Mesendoderm (in vitro differentiated cells): ENCODE measurements at regions not wholly inside any gene's neighbourhood (a gene's known extent, or its start where the extent isn't known, plus 50 kb on each side); places are given as distances from the start of the nearest gene placed in this dataset.

Source experiments
- DNase-seq: peaks from one replicate; pipeline ENCODE4 v3.0.0; 2013
- H2AK5ac ChIP-seq: 2 replicates; pipeline ENCODE4 v1.6.1; 2013; ENCODE audit warnings: low read length, inconsistent platforms
- H2BK120ac ChIP-seq: 2 replicates; pipeline ENCODE4 v1.6.1; 2013; ENCODE audit warnings: low read depth, mild to moderate bottlenecking, low read length, moderate library complexity, mixed read lengths
- H2BK15ac ChIP-seq: replicated peaks from 2 replicates; pipeline ENCODE4 v1.6.1; 2013; ENCODE audit warnings: low read depth, mild to moderate bottlenecking, moderate library complexity
- H2BK5ac ChIP-seq: 2 replicates; pipeline ENCODE4 v1.6.1; 2013; ENCODE audit warnings: low read length, inconsistent platforms
- H3K18ac ChIP-seq: 2 replicates; pipeline ENCODE4 v1.6.1; 2013; ENCODE audit warnings: mild to moderate bottlenecking, low read length, mixed read lengths
- H3K23ac ChIP-seq: one replicate; pipeline ENCODE4 v1.6.1; 2013; ENCODE audit warnings: low read length
- H3K27ac ChIP-seq: 2 replicates; pipeline ENCODE4 v1.5.1; 2013; ENCODE audit warnings: low read depth, mild to moderate bottlenecking, inconsistent platforms, low read length, moderate library complexity
- H3K27me3 ChIP-seq: 2 replicates; pipeline ENCODE4 v1.6.1; 2013; ENCODE audit warnings: low read length, control low read depth, mild to moderate bottlenecking, inconsistent platforms; ENCODE audit not compliant: insufficient read depth, poor library complexity
- H3K36me3 ChIP-seq: 2 replicates; pipeline ENCODE4 v1.6.1; 2013; ENCODE audit warnings: low read length, inconsistent platforms; ENCODE audit not compliant: control insufficient read depth, insufficient read depth
- H3K4ac ChIP-seq: one replicate; pipeline ENCODE4 v1.6.1; 2013; ENCODE audit warnings: low read depth, mild to moderate bottlenecking, low read length, moderate library complexity
- H3K4me1 ChIP-seq: 2 replicates; pipeline ENCODE4 v1.6.1; 2013; ENCODE audit warnings: low read depth, low read length, inconsistent platforms; ENCODE audit not compliant: control insufficient read depth
- H3K4me2 ChIP-seq: 2 replicates; pipeline ENCODE4 v1.6.1; 2013; ENCODE audit warnings: low read length
- H3K4me3 ChIP-seq: 2 replicates; pipeline ENCODE4 v1.5.1; 2013; ENCODE audit warnings: mild to moderate bottlenecking, low read length
- H3K56ac ChIP-seq: one replicate; pipeline ENCODE4 v1.6.1; 2013; ENCODE audit warnings: low read length
- H3K79me1 ChIP-seq: 2 replicates; pipeline ENCODE4 v1.6.1; 2013; ENCODE audit warnings: low read length, inconsistent platforms
- H3K79me2 ChIP-seq: 2 replicates; pipeline ENCODE4 v1.6.1; 2013; ENCODE audit warnings: mild to moderate bottlenecking, low read length; ENCODE audit not compliant: control insufficient read depth, insufficient read depth
- H3K9ac ChIP-seq: 2 replicates; pipeline ENCODE4 v1.6.1; 2013; ENCODE audit warnings: low read length, inconsistent platforms
- H4K5ac ChIP-seq: one replicate; pipeline ENCODE4 v1.6.1; 2013; ENCODE audit warnings: low read length
- H4K8ac ChIP-seq: one replicate; pipeline ENCODE4 v1.6.1; 2013; ENCODE audit warnings: low read depth, mild to moderate bottlenecking, control low read depth, low read length, moderate library complexity
- whole genome bisulfite sequencing: extraction: QIAGEN DNeasy Blood & Tissue Kit; methylation state at CpG from one replicate; pipeline ENCODE4 v1.1.7; 2013; ENCODE audit warnings: low lambda C conversion rate, missing lambda C conversion rate; ENCODE audit not compliant: insufficient coverage; ENCODE audit errors: extremely low coverage; 5-methylcytosine and 5-hydroxymethylcytosine counted together

GRCh38 chr1:79875187-79875586 lies 868.7 kb upstream of the ADGRL4 start:
- H2BK120ac ChIP-seq: no peak overlapping the region
- H3K9ac ChIP-seq: no peak overlapping the region
- no peak overlapping the region for H2BK15ac ChIP-seq
- H3K4me1 ChIP-seq: no peaks in the 10 kb centered on the region
- H3K27ac ChIP-seq: no peak overlapping the region
- no peaks in the 10 kb centered on the region for H3K79me2 ChIP-seq
- WGBS: no CpG with 5 or more reads among the region's 5 CpGs
- H4K5ac ChIP-seq: no peak overlapping the region
- H3K27me3 ChIP-seq: no peaks in the 10 kb centered on the region
- no peak overlapping the region for H3K56ac ChIP-seq
- no peak overlapping the region for H3K18ac ChIP-seq
- no peak overlapping the region for H2AK5ac ChIP-seq
- no peak overlapping the region for H4K8ac ChIP-seq
- H3K4me2 ChIP-seq: no peak overlapping the region
- H3K4ac ChIP-seq: no peak overlapping the region
- H2BK5ac ChIP-seq: no peak overlapping the region
- no peaks in the 10 kb centered on the region for H3K79me1 ChIP-seq
- no peak overlapping the region for H3K23ac ChIP-seq
- H3K4me3 ChIP-seq: no peak overlapping the region
- no peak for DNase-seq
- no peaks in the 10 kb centered on the region for H3K36me3 ChIP-seq

GRCh38 chr1:79874289-79874688 lies 867.8 kb upstream of the ADGRL4 start:
- H2AK5ac ChIP-seq: no peak overlapping the region
- no CpG with 5 or more reads among the region's 3 CpGs for WGBS
- H3K36me3 ChIP-seq: no peaks in the 10 kb centered on the region
- H2BK5ac ChIP-seq: no peak overlapping the region
- no peak overlapping the region for H3K27ac ChIP-seq
- DNase-seq: peak; percentile 15
- H3K23ac ChIP-seq: no peak overlapping the region
- no peaks in the 10 kb centered on the region for H3K4me1 ChIP-seq
- H3K18ac ChIP-seq: no peak overlapping the region
- no peak overlapping the region for H2BK120ac ChIP-seq
- H3K79me2 ChIP-seq: no peaks in the 10 kb centered on the region
- no peak overlapping the region for H2BK15ac ChIP-seq
- no peak overlapping the region for H4K5ac ChIP-seq
- no peak overlapping the region for H3K4me3 ChIP-seq
- no peak overlapping the region for H3K56ac ChIP-seq
- no peaks in the 10 kb centered on the region for H3K27me3 ChIP-seq
- H3K4ac ChIP-seq: no peak overlapping the region
- no peak overlapping the region for H3K4me2 ChIP-seq
- H3K79me1 ChIP-seq: no peaks in the 10 kb centered on the region
- no peak overlapping the region for H4K8ac ChIP-seq
- H3K9ac ChIP-seq: no peak overlapping the region

GRCh38 chr1:79859212-79859948 lies 852.9 kb upstream of the ADGRL4 start:
- Histone ChIP-seq H4K5ac (no peak overlapping the region), H3K4me1 (no peaks in the 10 kb centered on the region), H3K56ac (no peak overlapping the region), H3K9ac (no peak overlapping the region), H3K4ac (no peak overlapping the region), H2BK5ac (peak overlapping the region; percentile 36), H3K79me2 (no peaks in the 10 kb centered on the region), H3K4me2 (no peak overlapping the region), H3K27ac (no peak overlapping the region), H2BK120ac (no peak overlapping the region), H4K8ac (no peak overlapping the region), H3K36me3 (no peaks in the 10 kb centered on the region), H2AK5ac (no peak overlapping the region), H2BK15ac (no peak overlapping the region), H3K27me3 (no peaks in the 10 kb centered on the region), H3K4me3 (no peak overlapping the region), H3K18ac (no peak overlapping the region), H3K79me1 (no peaks in the 10 kb centered on the region), H3K23ac (no peak overlapping the region)
- no CpG with 5 or more reads among the region's 8 CpGs for WGBS
- peak; percentile 76 for DNase-seq

GRCh38 chr1:79852004-79852403 lies 845.5 kb upstream of the ADGRL4 start:
- H3K79me1 ChIP-seq: no peaks in the 10 kb centered on the region
- H4K5ac ChIP-seq: no peak overlapping the region
- H2BK5ac ChIP-seq: no peak overlapping the region
- H3K36me3 ChIP-seq: no peaks in the 10 kb centered on the region
- H2BK120ac ChIP-seq: no peak overlapping the region
- no peak overlapping the region for H3K4ac ChIP-seq
- no peaks in the 10 kb centered on the region for H3K79me2 ChIP-seq
- H4K8ac ChIP-seq: no peak overlapping the region
- peak; percentile 50 for DNase-seq
- no peak overlapping the region for H2AK5ac ChIP-seq
- no peak overlapping the region for H3K18ac ChIP-seq
- no peak overlapping the region for H3K23ac ChIP-seq
- no peak overlapping the region for H3K4me3 ChIP-seq
- H3K27me3 ChIP-seq: no peaks in the 10 kb centered on the region
- WGBS: no CpG with 5 or more reads among the region's 3 CpGs
- no peak overlapping the region for H3K9ac ChIP-seq
- no peak overlapping the region for H3K56ac ChIP-seq
- no peak overlapping the region for H3K27ac ChIP-seq
- H3K4me1 ChIP-seq: no peaks in the 10 kb centered on the region
- H3K4me2 ChIP-seq: no peak overlapping the region
- no peak overlapping the region for H2BK15ac ChIP-seq

GRCh38 chr1:79849388-79849787 lies 842.9 kb upstream of the ADGRL4 start:
- H3K4me2 ChIP-seq: no peak overlapping the region
- H2BK15ac ChIP-seq: no peak overlapping the region
- H3K4me3 ChIP-seq: no peak overlapping the region
- no peak overlapping the region for H2AK5ac ChIP-seq
- H3K79me2 ChIP-seq: no peaks in the 10 kb centered on the region
- H3K4me1 ChIP-seq: no peaks in the 10 kb centered on the region
- no peaks in the 10 kb centered on the region for H3K27me3 ChIP-seq
- DNase-seq: no peak
- no peaks in the 10 kb centered on the region for H3K79me1 ChIP-seq
- no peak overlapping the region for H3K9ac ChIP-seq
- no peak overlapping the region for H3K18ac ChIP-seq
- H4K5ac ChIP-seq: no peak overlapping the region
- H3K36me3 ChIP-seq: no peaks in the 10 kb centered on the region
- H2BK120ac ChIP-seq: no peak overlapping the region
- H4K8ac ChIP-seq: no peak overlapping the region
- H3K27ac ChIP-seq: no peak overlapping the region
- H2BK5ac ChIP-seq: no peak overlapping the region
- no CpG with 5 or more reads among the region's 1 CpG for WGBS
- H3K56ac ChIP-seq: no peak overlapping the region
- no peak overlapping the region for H3K4ac ChIP-seq
- no peak overlapping the region for H3K23ac ChIP-seq

- Histone ChIP-seq H3K27ac (no peak overlapping the region), H2BK15ac (no peak overlapping the region)
Observed at GRCh38 chr1:79848316-79848715, 841.8 kb upstream of the ADGRL4 start.

More at GRCh38 chr1:79848316-79848715, 841.8 kb upstream of the ADGRL4 start:
- H3K79me1 ChIP-seq: no peaks in the 10 kb centered on the region
- no peaks in the 10 kb centered on the region for H3K27me3 ChIP-seq
- no peak overlapping the region for H2BK5ac ChIP-seq
- H4K8ac ChIP-seq: no peak overlapping the region
- H3K36me3 ChIP-seq: no peaks in the 10 kb centered on the region
- no peaks in the 10 kb centered on the region for H3K4me1 ChIP-seq
- peak; percentile 12 for DNase-seq
- no peak overlapping the region for H3K4me2 ChIP-seq
- no peak overlapping the region for H3K23ac ChIP-seq
- H3K9ac ChIP-seq: no peak overlapping the region
- no peak overlapping the region for H2AK5ac ChIP-seq
- H3K4ac ChIP-seq: no peak overlapping the region
- no peak overlapping the region for H2BK120ac ChIP-seq
- no peaks in the 10 kb centered on the region for H3K79me2 ChIP-seq
- no peak overlapping the region for H4K5ac ChIP-seq
- H3K56ac ChIP-seq: no peak overlapping the region
- H3K18ac ChIP-seq: no peak overlapping the region
- H3K4me3 ChIP-seq: no peak overlapping the region
